ENCODE measurements at regions not wholly inside any gene's neighbourhood (a gene's known extent, or its start where the extent isn't known, plus 50 kb on each side); places are given as distances from the start of the nearest gene placed in this dataset.
"Not testable (repeated sequence)": the region's sequence is repeated elsewhere in the genome, so short reads cannot be mapped to it uniquely, and the experiment has no call there.

- not testable (repeated sequence) for H3K36me3 Mint-ChIP-seq, DNase-seq, H3K27ac Mint-ChIP-seq, H3K4me1 Mint-ChIP-seq, H3K4me3 Mint-ChIP-seq, H3K9me3 Mint-ChIP-seq
- peaks cover 13% of the 10 kb centered on the region for H3K27me3 Mint-ChIP-seq
- CTCF ChIA-PET = interaction anchor here (0.7 to 1.7 kb wide), 5 partner anchors 11 to 532 kb away, joined by 3 to 5 read pairs (median 3); no protein-coding TSS in a partner anchor
Observed at GRCh38 chr6:147651-148050, 144.6 kb upstream of the DUSP22 start.

- H3K9me3 Mint-ChIP-seq, H3K27ac Mint-ChIP-seq, H3K4me1 Mint-ChIP-seq, H3K36me3 Mint-ChIP-seq, H3K4me3 Mint-ChIP-seq: not testable (repeated sequence)
- CTCF ChIA-PET = interaction anchor here (0.7 to 1.7 kb wide), 10 partner anchors 8 to 544 kb away, joined by 3 to 5 read pairs (median 3); partner anchors contain the start of gene EXOC2
- peak; percentile 79 for DNase-seq
- H3K27me3 Mint-ChIP-seq = peaks cover 13% of the 10 kb centered on the region
Observed at GRCh38 chr6:148051-148984, 144.0 kb upstream of the DUSP22 start.

DNA sequence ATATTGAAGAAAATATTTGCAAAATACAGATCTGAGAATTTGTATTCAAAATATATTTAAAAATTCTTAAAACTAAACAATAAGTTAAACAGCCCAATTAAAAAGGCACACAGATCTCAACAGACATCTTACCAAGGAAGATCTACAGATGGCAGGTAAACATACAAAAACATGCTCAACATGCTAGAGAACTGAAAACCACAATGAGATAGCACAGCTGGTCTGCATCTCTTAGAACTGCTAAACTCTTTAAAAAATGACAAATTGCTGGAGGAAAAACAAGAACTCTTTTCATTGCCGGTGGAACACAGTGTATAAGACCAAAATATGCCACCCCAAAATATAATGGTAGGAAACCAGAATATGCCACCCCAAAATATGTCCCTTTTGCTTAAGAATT lies 142.1 kb upstream of the DUSP22 start:
- DNase-seq, H3K36me3 Mint-ChIP-seq, H3K27ac Mint-ChIP-seq, H3K9me3 Mint-ChIP-seq, H3K4me3 Mint-ChIP-seq: not testable (repeated sequence)
- CTCF ChIA-PET = interaction anchor here (1.2 kb wide), 1 partner anchor 30 kb away, joined by 4 read pairs; no protein-coding TSS in a partner anchor
- peaks cover 18% of the 10 kb centered on the region for H3K4me1 Mint-ChIP-seq
- H3K27me3 Mint-ChIP-seq = peaks cover 24% of the 10 kb centered on the region

DNA sequence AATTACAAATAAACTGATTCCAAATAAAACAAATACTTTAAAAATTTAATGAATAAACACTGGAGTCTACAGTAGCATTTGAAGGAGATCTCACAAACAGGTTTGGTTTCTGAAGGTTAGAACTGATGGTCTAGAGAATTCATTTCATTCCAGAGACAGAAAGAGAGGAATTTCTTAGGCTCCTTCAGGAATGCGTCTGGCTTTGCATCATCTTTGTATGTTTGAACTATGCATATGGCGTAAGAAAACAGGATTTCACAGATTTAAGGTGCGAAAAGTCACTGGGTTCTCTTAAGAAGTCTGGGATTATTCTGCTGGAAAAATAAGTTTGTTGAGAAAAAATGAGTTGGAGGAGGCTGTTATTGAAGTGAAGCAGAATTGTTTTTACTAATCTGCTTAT lies 139.9 kb upstream of the DUSP22 start:
- Mint-ChIP-seq H3K4me1 (peaks cover 33% of the 10 kb centered on the region), H3K27me3 (peaks cover 42% of the 10 kb centered on the region)
- CTCF ChIA-PET = interaction anchor here (1.3 kb wide), 1 partner anchor 13 kb away, joined by 3 read pairs; no protein-coding TSS in a partner anchor
- not testable (repeated sequence) for H3K9me3 Mint-ChIP-seq, H3K4me3 Mint-ChIP-seq, DNase-seq, H3K36me3 Mint-ChIP-seq, H3K27ac Mint-ChIP-seq

GRCh38 chr6:153026-153425 lies 139.3 kb upstream of the DUSP22 start:
- CTCF ChIA-PET = not testable (repeated sequence)

DNA sequence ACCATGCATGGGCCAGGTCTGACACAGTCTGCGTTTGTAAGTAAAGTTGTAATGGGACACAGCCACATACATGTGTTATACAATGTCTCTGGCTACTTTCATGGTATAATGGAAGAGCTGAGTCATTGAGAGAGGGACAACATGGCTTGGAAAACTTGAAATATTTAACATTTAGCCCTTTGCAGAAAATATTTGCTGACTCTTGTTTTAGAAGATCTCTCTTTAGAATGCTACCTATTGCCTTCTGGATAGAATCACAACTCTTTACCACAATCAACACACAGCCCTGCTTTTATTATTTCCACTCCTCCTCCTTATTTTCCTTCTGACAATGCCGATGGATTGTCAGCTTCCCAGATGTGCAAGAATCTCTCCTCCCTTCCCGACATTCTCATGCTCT lies 138.4 kb upstream of the DUSP22 start:
- peaks cover 33% of the 10 kb centered on the region for H3K4me1 Mint-ChIP-seq
- H3K4me3 Mint-ChIP-seq, H3K9me3 Mint-ChIP-seq, H3K36me3 Mint-ChIP-seq, H3K27ac Mint-ChIP-seq, DNase-seq, CTCF ChIA-PET: not testable (repeated sequence)
- peaks cover 55% of the 10 kb centered on the region for H3K27me3 Mint-ChIP-seq

More at GRCh38 chr6:153026-153425, 139.3 kb upstream of the DUSP22 start:
- Mint-ChIP-seq H3K4me1 (peaks cover 33% of the 10 kb centered on the region), H3K27me3 (peaks cover 46% of the 10 kb centered on the region)
- DNase-seq, H3K4me3 Mint-ChIP-seq, H3K36me3 Mint-ChIP-seq, H3K9me3 Mint-ChIP-seq, H3K27ac Mint-ChIP-seq: not testable (repeated sequence)

DNA sequence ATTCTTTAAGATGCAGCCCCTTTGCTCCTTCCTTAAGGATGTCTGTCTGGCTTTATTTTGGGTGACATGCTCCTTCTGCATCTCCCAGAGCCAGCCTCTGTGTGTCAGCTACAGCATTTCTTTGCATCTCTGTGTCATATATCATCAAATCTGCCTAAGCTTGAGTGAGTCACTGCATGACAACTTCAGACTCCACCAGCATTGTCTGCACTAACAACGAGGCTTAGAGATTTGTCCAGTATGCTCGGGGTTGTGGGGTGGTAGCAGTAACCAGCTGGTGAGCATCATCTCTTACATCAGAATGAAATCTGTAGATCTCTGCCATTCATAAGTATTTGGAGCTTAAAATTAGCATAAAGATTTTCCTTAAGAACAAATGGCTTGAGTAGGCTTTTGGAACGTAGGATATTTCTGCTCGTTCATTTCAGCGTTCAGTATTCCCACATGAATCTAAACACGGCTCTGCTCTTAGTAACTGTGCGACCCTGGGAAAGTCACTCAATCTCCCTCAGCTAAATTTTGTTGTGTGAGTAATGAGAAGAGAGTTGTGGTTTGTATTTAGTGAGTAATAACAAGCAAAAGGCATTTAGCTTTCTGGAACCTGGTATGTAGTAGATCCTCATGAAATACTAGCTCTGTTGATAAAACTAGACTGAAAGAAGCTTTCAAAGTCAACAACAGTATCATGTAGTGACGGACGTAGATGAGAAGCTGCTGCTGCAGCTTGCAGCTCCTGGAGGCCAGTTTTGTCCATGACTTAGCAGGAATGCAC lies 137.8 kb upstream of the DUSP22 start:
- not testable (repeated sequence) for H3K36me3 Mint-ChIP-seq, DNase-seq, H3K9me3 Mint-ChIP-seq, H3K27ac Mint-ChIP-seq, H3K4me3 Mint-ChIP-seq
- Mint-ChIP-seq H3K27me3 (peaks cover 61% of the 10 kb centered on the region), H3K4me1 (peaks cover 33% of the 10 kb centered on the region)
- CTCF ChIA-PET = interaction anchor here (1.0 to 1.6 kb wide), 3 partner anchors 13 to 405 kb away, joined by 3 to 5 read pairs (median 4); no protein-coding TSS in a partner anchor

DNA sequence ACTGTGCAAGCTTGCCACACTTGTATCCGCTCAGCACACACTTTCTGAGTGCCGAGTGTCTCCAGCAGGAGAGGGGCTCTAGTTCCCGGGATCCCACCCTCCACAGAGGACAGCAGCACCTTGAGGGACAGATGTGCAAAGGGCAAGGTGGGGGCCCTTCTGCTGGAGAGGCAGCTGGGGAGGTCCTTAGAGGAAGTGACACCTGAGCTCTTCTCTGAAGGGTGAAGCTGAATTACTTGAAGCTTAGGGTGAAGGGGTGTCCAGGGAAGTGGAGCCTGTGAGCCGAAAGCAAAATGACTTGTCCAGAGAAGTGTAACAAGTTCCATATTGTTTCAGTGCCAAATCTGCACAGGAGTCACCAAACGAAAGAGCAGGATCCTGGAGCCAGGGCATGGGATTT lies 136.3 kb upstream of the DUSP22 start:
- Mint-ChIP-seq H3K27ac (no peak overlapping the region), H3K4me1 (peaks cover 33% of the 10 kb centered on the region), H3K27me3 (peaks cover 69% of the 10 kb centered on the region), H3K9me3 (no peaks in the 10 kb centered on the region), H3K4me3 (no peak overlapping the region), H3K36me3 (no peaks in the 10 kb centered on the region)
- CTCF ChIA-PET = interaction anchor here (1.0 to 1.7 kb wide), 4 partner anchors 10 to 403 kb away, joined by 3 to 6 read pairs (median 4); no protein-coding TSS in a partner anchor
- DNase-seq = no peak

DNA sequence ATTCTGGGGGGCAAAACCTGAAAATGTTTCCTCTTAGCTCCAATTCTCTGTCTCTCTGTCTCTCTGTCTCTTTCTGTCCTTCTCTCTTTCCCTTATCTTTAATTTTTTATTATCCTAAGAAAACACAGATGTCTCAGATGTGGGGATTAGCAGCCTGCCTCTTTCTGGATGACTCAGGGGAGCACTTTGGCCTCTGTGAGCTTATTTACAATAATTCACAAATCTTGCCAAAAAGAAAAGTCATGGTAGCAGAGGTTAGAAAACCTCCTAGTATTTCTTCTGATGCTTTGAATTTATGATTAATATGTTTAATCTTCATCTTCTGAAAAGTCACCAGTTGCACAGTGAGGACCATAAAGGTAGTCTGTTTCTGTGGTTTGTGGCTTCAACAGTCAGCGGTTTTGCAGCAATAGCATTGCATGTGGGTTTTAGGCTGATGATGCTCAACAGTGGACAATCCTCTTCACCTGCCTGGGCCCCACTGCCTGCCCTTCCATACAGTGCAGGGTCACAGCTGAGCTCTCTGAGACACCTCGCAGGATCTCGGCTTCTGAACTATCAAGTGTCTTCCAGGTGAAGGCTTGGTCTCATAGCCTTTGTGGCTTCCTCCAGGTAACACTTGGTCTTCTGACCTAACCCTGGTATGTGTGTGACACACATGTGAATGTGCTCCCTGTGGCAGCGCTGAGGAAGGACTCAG lies 135.7 kb upstream of the DUSP22 start:
- not testable (repeated sequence) for H3K36me3 Mint-ChIP-seq, H3K9me3 Mint-ChIP-seq, H3K4me3 Mint-ChIP-seq, DNase-seq, H3K27ac Mint-ChIP-seq
- peaks cover 68% of the 10 kb centered on the region for H3K27me3 Mint-ChIP-seq
- H3K4me1 Mint-ChIP-seq = peaks cover 33% of the 10 kb centered on the region
- CTCF ChIA-PET = interaction anchor here (1.1 to 1.7 kb wide), 3 partner anchors 8 to 49 kb away, joined by 3 to 6 read pairs (median 3); no protein-coding TSS in a partner anchor

DNA sequence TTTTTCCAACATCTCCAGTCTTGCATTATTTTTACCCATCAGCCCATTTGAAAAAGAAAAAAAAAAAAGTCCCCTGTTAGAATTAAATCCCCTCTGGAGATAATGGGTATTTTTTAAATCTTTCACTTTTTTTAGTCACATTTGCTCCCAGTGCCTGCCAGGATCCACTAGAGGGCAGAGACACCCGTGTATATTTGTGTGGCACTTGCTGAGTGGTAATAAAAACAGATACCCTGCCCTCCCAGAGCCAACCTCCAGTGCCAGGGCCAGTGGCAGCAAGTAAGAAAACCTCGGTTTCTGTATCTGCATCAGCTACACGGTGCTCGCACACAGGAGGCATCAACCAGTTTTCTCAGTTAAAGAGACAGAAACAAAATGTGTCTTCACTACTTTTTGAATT lies 135.1 kb upstream of the DUSP22 start:
- Mint-ChIP-seq H3K4me1 (peaks cover 33% of the 10 kb centered on the region), H3K27me3 (peaks cover 63% of the 10 kb centered on the region)
- CTCF ChIA-PET = interaction anchor here (1.1 to 1.7 kb wide), 3 partner anchors 9 to 12 kb away, joined by 3 to 7 read pairs (median 6); no protein-coding TSS in a partner anchor
- H3K36me3 Mint-ChIP-seq, H3K4me3 Mint-ChIP-seq, H3K9me3 Mint-ChIP-seq, H3K27ac Mint-ChIP-seq: not testable (repeated sequence)
- DNase-seq = peak; percentile 39

- H3K4me1 Mint-ChIP-seq, H3K27ac Mint-ChIP-seq, CTCF ChIA-PET, H3K4me3 Mint-ChIP-seq, DNase-seq, H3K36me3 Mint-ChIP-seq, H3K9me3 Mint-ChIP-seq: not testable (repeated sequence)
- H3K27me3 Mint-ChIP-seq = peaks cover 40% of the 10 kb centered on the region
Observed at GRCh38 chr6:161657-162056, 130.6 kb upstream of the DUSP22 start.

DNA sequence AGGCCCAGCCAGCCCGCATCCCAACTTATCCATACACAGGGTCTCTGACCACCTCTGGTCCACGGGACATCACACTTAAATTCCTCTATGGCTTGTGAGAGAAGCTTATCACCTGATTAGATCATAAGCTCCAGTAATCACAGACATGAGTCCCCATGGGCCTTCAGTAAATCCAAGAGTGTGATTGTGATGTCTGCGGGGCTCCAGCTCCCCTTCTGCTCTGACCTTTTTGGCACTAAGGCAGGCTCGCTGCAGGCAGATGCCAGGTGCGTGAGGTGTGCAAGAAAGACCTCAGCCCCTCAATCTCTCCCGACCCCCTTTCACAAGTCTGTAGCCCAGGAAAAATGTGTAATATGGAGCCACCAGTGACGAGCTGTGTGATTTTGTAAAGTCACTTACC lies 127.6 kb upstream of the DUSP22 start:
- CTCF ChIA-PET = interaction anchor here (1.0 kb wide), 1 partner anchor 16 kb away, joined by 3 read pairs; no protein-coding TSS in a partner anchor

GRCh38 chr6:165263-165662 lies 127.0 kb upstream of the DUSP22 start:
- no peak for DNase-seq
- H3K36me3 Mint-ChIP-seq = no peaks in the 10 kb centered on the region
- CTCF ChIA-PET = interaction anchor here (1.1 to 1.7 kb wide), 2 partner anchors 8 to 14 kb away, joined by 3 to 6 read pairs; no protein-coding TSS in a partner anchor
- H3K27me3 Mint-ChIP-seq = peaks cover 12% of the 10 kb centered on the region
- no peak overlapping the region for H3K27ac Mint-ChIP-seq
- no peaks in the 10 kb centered on the region for H3K9me3 Mint-ChIP-seq
- no peak overlapping the region for H3K4me3 Mint-ChIP-seq
- no peaks in the 10 kb centered on the region for H3K4me1 Mint-ChIP-seq

More for the DNA sequence above, 127.6 kb upstream of the DUSP22 start:
- no peak for DNase-seq
- Mint-ChIP-seq H3K36me3 (no peaks in the 10 kb centered on the region), H3K9me3 (no peaks in the 10 kb centered on the region), H3K4me3 (no peak overlapping the region), H3K27me3 (peaks cover 16% of the 10 kb centered on the region), H3K27ac (no peak overlapping the region), H3K4me1 (no peaks in the 10 kb centered on the region)

Measured in activated naive CD4-positive, alpha-beta T cell treated with anti-CD3 and anti-CD28 coated beads, Interleukin-2, amount 10 ng/mL, durations not matched to agents 7 days and 5 days (primary cell).